ENCODE measurements at regions not wholly inside any gene's neighbourhood (a gene's known extent, or its start where the extent isn't known, plus 50 kb on each side); places are given as distances from the start of the nearest gene placed in this dataset.

- WGBS (ENCODE audit: extremely low coverage, insufficient read length, low lambda C conversion rate), result no CpG with 5 or more reads among the region's 4 CpGs
Measured at GRCh38 chr4:164526933-164527583, 226.9 kb upstream of the SMIM31 start.

More at GRCh38 chr4:164526933-164527583, 226.9 kb upstream of the SMIM31 start:
- Histone ChIP-seq H2BK20ac (ENCODE audit: low read depth, low read length, poor library complexity, severe bottlenecking) (no peak overlapping the region), H4K20me1 (ENCODE audit: control insufficient read depth, insufficient read depth, insufficient read length) (no peaks in the 10 kb centered on the region), H3K4me1 (ENCODE audit: insufficient read depth, low read length) (peaks cover 2% of the 10 kb centered on the region; the same call in 1 of the 2 replicates), H2BK12ac (ENCODE audit: insufficient read length, low read depth, low read length) (no peak overlapping the region), H3K23me2 (ENCODE audit: insufficient read length, low read depth, low read length, poor library complexity, severe bottlenecking) (no peaks in the 10 kb centered on the region), H3K9me3 (ENCODE audit: control insufficient read depth, low read depth, low read length) (no peaks in the 10 kb centered on the region), H3T11ph (ENCODE audit: low read length) (no peak overlapping the region), H3K27me3 (ENCODE audit: insufficient read depth, low read length) (no peaks in the 10 kb centered on the region), H3K4ac (ENCODE audit: low read depth, low read length) (no peak overlapping the region), H3K4me2 (ENCODE audit: insufficient read depth, insufficient read length, low read length) (no peak overlapping the region), H2AK5ac (ENCODE audit: insufficient read length, low read length) (no peak overlapping the region), H3K18ac (ENCODE audit: insufficient read length, low read depth, low read length) (no peak overlapping the region), H4K91ac (ENCODE audit: insufficient read length, low read depth, low read length) (no peak overlapping the region), H3K9ac (ENCODE audit: extremely low read depth, insufficient read length, low read length) (no peak overlapping the region), H2AFZ (ENCODE audit: low read length) (no peak overlapping the region), H3K14ac (ENCODE audit: insufficient read depth, low read length) (no peak overlapping the region), H2BK5ac (ENCODE audit: insufficient read length, low read length) (no peak overlapping the region), H3K56ac (ENCODE audit: insufficient read length, low read depth, low read length) (no peak overlapping the region), H4K5ac (ENCODE audit: insufficient read length, low read depth, low read length) (no peak overlapping the region), H4K8ac (replicated peaks; ENCODE audit: insufficient read length, low read depth, low read length) (no peak overlapping the region), H2BK120ac (ENCODE audit: low read depth, low read length, poor library complexity, severe bottlenecking) (no peak overlapping the region), H3K23ac (ENCODE audit: insufficient read length, low read depth, low read length) (no peak overlapping the region), H3K27ac (ENCODE audit: insufficient read length, low read depth, low read length) (no peak overlapping the region), H3K79me1 (ENCODE audit: insufficient read depth, low read depth, low read length, poor library complexity, severe bottlenecking) (no peaks in the 10 kb centered on the region), H3K79me2 (ENCODE audit: insufficient read depth, low read length) (no peaks in the 10 kb centered on the region), H2BK15ac (ENCODE audit: low read depth, low read length) (no peak overlapping the region)
- H3K36me3 Mint-ChIP-seq (ENCODE audit: insufficient read depth in 1 of 3, low read depth in 3 of 3), result peaks cover 5 to 16% (median 12%) of the 10 kb centered on the region in 3 experiments
- H3K4me1 Mint-ChIP-seq, result peaks cover 52 to 58% of the 10 kb centered on the region in 2 experiments
- peak overlapping the region in 2 of 3 experiments; percentile 85 to 95; a peak in 4 of 7 replicates for H3K27ac Mint-ChIP-seq
- peaks cover 6 to 11% of the 10 kb centered on the region in 2 experiments; a peak in 4 of 5 replicates for H3K9me3 Mint-ChIP-seq
- TF ChIP-seq CTCF (conservative IDR thresholded peaks at IDR 0.05), result no peak
- no peak for DNase-seq
- H3K27me3 Mint-ChIP-seq (ENCODE audit: low read depth), result no peaks in the 10 kb centered on the region
- no peak overlapping the region for H3K4me3 Mint-ChIP-seq
